GM12878 (cell line): ENCODE measurements at regions not wholly inside any gene's neighbourhood (a gene's known extent, or its start where the extent isn't known, plus 50 kb on each side); places are given as distances from the start of the nearest gene placed in this dataset.

Experiments
- BCLAF1 ChIP-seq: fragments of 450-650 bp; IDR thresholded peaks from 2 replicates; pipeline ENCODE4 v1.6.1; 2017; ENCODE audit warnings: antibody characterized with exemption, mild to moderate bottlenecking, moderate library complexity
- BRCA1 ChIP-seq: IDR thresholded peaks from 2 replicates; pipeline ENCODE4 v1.6.1; 2011; ENCODE audit warnings: low read depth, low read length, improper control_type of control experiment
- CREM ChIP-seq: IDR thresholded peaks from 2 replicates; pipeline ENCODE4 v1.6.1; 2014; ENCODE audit warnings: antibody characterized with exemption, low read depth
- EZH2 ChIP-seq: IDR thresholded peaks from 2 replicates; pipeline ENCODE4 v1.6.1; 2012; ENCODE audit warnings: low read depth, mild to moderate bottlenecking, control low read depth, inconsistent platforms, low read length, borderline replicate concordance; ENCODE audit not compliant: control insufficient read depth
- MEF2B ChIP-seq: fragments of 450-650 bp; IDR thresholded peaks from 2 replicates; pipeline ENCODE4 v1.6.1; 2018; ENCODE audit warnings: mild to moderate bottlenecking, moderate library complexity; ENCODE audit not compliant: partially characterized antibody, poor library complexity, severe bottlenecking
- POLR2A ChIP-seq: IDR thresholded peaks from 2 replicates; pipeline ENCODE4 v1.6.1; 2011; ENCODE audit warnings: low read depth, mild to moderate bottlenecking, low read length
- POLR2AphosphoS5 ChIP-seq: IDR thresholded peaks from 2 replicates; pipeline ENCODE4 v1.6.1; 2011; ENCODE audit warnings: mild to moderate bottlenecking, low read length, inconsistent platforms
- RAD51 ChIP-seq: fragments of 450-650 bp; IDR thresholded peaks from 2 replicates; pipeline ENCODE4 v1.6.1; 2016; ENCODE audit warnings: moderate library complexity, mild to moderate bottlenecking, inconsistent platforms
- SIX5 ChIP-seq: IDR thresholded peaks from 2 replicates; pipeline ENCODE4 v1.6.1; 2011; ENCODE audit warnings: mild to moderate bottlenecking, low read depth, low read length, moderate library complexity; ENCODE audit not compliant: severe bottlenecking
- TBL1XR1 ChIP-seq: IDR thresholded peaks from 2 replicates; pipeline ENCODE4 v1.6.1; 2012; ENCODE audit warnings: low read depth, low read length, improper control_type of control experiment
- TF ChIP-seq, protein P1 (sequence below), 3 experiments: IDR thresholded peaks in 2 of 3; conservative IDR thresholded peaks in 1 of 3; 2 replicates each; pipeline ENCODE4 v1.5.1; 2011; ENCODE audit warnings: low read depth in 3 of 3, low read length in 3 of 3, mild to moderate bottlenecking in 3 of 3, control low read depth in 2 of 3, moderate library complexity in 2 of 3, inconsistent platforms in 1 of 3, mixed read lengths in 1 of 3; ENCODE audit not compliant: control insufficient read depth in 2 of 3, insufficient read depth in 1 of 3; ENCODE audit errors: extremely low read depth in 1 of 3
- TF ChIP-seq, protein P2 (sequence below): fragments of 450-650 bp; IDR thresholded peaks from 2 replicates; pipeline ENCODE4 v1.6.1; 2017; ENCODE audit warnings: mild to moderate bottlenecking, moderate library complexity

DNA sequence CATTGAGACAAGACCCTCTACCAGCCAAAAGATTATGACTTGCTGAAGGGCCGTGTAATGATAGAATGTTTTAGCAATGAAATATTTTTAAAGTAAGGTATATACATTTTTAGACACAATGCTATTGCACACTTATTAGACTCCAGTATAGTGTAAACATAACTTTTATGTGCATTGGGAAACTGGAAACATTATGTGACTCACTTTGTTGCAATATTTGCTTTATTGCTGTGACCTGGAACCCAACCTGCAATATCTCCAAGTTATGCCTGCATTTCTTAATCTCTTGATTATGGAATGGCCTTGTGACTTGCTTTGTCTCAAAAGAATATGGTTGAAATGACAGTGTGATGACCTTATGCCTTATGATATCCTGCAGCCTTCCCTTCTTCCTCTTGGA, 502.0 kb downstream of the EPHA4 start:
- TF ChIP-seq, protein P1, sequence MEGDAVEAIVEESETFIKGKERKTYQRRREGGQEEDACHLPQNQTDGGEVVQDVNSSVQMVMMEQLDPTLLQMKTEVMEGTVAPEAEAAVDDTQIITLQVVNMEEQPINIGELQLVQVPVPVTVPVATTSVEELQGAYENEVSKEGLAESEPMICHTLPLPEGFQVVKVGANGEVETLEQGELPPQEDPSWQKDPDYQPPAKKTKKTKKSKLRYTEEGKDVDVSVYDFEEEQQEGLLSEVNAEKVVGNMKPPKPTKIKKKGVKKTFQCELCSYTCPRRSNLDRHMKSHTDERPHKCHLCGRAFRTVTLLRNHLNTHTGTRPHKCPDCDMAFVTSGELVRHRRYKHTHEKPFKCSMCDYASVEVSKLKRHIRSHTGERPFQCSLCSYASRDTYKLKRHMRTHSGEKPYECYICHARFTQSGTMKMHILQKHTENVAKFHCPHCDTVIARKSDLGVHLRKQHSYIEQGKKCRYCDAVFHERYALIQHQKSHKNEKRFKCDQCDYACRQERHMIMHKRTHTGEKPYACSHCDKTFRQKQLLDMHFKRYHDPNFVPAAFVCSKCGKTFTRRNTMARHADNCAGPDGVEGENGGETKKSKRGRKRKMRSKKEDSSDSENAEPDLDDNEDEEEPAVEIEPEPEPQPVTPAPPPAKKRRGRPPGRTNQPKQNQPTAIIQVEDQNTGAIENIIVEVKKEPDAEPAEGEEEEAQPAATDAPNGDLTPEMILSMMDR (IDR thresholded peaks at IDR 0.05 in 2 of 3, conservative IDR thresholded peaks at IDR 0.05 in 1 of 3; ENCODE audit: control insufficient read depth in 2 of 3, extremely low read depth in 1 of 3, insufficient read depth in 1 of 3, low read depth in 3 of 3, low read length in 3 of 3), result no peak
- TF ChIP-seq SIX5 (no peak), EZH2 (no peak), CREM (no peak), POLR2A (no peak), POLR2AphosphoS5 (no peak), MEF2B (no peak), RAD51 (no peak), BRCA1 (no peak), BCLAF1 (no peak), TBL1XR1 (no peak)
- TF ChIP-seq, protein P2, sequence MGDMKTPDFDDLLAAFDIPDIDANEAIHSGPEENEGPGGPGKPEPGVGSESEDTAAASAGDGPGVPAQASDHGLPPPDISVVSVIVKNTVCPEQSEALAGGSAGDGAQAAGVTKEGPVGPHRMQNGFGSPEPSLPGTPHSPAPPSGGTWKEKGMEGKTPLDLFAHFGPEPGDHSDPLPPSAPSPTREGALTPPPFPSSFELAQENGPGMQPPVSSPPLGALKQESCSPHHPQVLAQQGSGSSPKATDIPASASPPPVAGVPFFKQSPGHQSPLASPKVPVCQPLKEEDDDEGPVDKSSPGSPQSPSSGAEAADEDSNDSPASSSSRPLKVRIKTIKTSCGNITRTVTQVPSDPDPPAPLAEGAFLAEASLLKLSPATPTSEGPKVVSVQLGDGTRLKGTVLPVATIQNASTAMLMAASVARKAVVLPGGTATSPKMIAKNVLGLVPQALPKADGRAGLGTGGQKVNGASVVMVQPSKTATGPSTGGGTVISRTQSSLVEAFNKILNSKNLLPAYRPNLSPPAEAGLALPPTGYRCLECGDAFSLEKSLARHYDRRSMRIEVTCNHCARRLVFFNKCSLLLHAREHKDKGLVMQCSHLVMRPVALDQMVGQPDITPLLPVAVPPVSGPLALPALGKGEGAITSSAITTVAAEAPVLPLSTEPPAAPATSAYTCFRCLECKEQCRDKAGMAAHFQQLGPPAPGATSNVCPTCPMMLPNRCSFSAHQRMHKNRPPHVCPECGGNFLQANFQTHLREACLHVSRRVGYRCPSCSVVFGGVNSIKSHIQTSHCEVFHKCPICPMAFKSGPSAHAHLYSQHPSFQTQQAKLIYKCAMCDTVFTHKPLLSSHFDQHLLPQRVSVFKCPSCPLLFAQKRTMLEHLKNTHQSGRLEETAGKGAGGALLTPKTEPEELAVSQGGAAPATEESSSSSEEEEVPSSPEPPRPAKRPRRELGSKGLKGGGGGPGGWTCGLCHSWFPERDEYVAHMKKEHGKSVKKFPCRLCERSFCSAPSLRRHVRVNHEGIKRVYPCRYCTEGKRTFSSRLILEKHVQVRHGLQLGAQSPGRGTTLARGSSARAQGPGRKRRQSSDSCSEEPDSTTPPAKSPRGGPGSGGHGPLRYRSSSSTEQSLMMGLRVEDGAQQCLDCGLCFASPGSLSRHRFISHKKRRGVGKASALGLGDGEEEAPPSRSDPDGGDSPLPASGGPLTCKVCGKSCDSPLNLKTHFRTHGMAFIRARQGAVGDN, result no peak
